Pancreas (tissue), 10 donors: ENCODE measurements at regions not wholly inside any gene's neighbourhood (a gene's known extent, or its start where the extent isn't known, plus 50 kb on each side); places are given as distances from the start of the nearest gene placed in this dataset.

Experiments used
- ATAC-seq, 4 donors: fragments of 200-7000 bp; cut with Tn5 transposase; one replicate each; pipeline versions ENCODE4 v1.8.0 to v1.9.1; 2020; ENCODE audit warnings: mild to moderate bottlenecking in 4 of 4, moderate library complexity in 4 of 4
- DNase-seq, 6 donors: peaks; one replicate each; pipeline ENCODE4 v3.0.0-alpha.2; 2020
- FAIRE-seq: peaks from 2 replicates; lab custom pipeline; 2012; peaks lifted over from hg19 to GRCh38; lab: Jason Lieb, UNC
- H3K27ac ChIP-seq, 4 donors: fragments of 200-600 bp; sonication (generic); 1 replicate in 3 of 4; 2 replicates in 1 of 4; pipeline versions ENCODE4 v1.5.0 to v1.8.0; 2020
- H3K27me3 ChIP-seq, 4 donors: fragments of 200-600 bp; one replicate each; pipeline ENCODE4 v1.8.0; 2021
- H3K36me3 ChIP-seq, 3 donors: fragments of 200-600 bp; sonication (generic) in 1 of 3; one replicate each; pipeline versions ENCODE4 v1.5.0 to v1.8.0; 2020 to 2021
- H3K4me1 ChIP-seq, 3 donors: fragments of 200-600 bp; one replicate each; pipeline ENCODE4 v1.8.0; 2021
- H3K4me3 ChIP-seq, 4 donors: fragments of 200-600 bp; sonication (generic) in 2 of 4; one replicate each; pipeline versions ENCODE4 v1.5.0 to v1.8.0; 2020 to 2021
- H3K9me3 ChIP-seq, 4 donors: fragments of 200-600 bp; one replicate each; pipeline ENCODE4 v1.8.0; 2021
- CTCF ChIP-seq, 4 donors: fragments of 200-600 bp; sonication (generic) in 3 of 4; IDR thresholded peaks; one replicate each; pipeline versions ENCODE4 v1.5.0 to v1.8.0; 2021; ENCODE audit warnings: antibody characterized with exemption in 4 of 4
- WGBS, 2 donors: extraction: QIAGEN DNeasy Blood & Tissue Kit; methylation state at CpG; one replicate each; pipeline ENCODE4 v1.1.7; 2013; 5-methylcytosine and 5-hydroxymethylcytosine counted together
- intact Hi-C, 3 donors: fragments of 100-400 bp; cut with DNase I; formaldehyde crosslinking; loops; one replicate each; pipeline versions ENCODE4 v1.11.1 to v1.14.2; 2022
- donor health status: healthy with polysubstance abuse.
- donor health status: DM: no; HTN: no; CAD: no; lungs with moderate emphysema.
- donor health status: DM: no; HTN: no; CAD: no.
- donor health status: control.
- donor health status: control.
- donor health status: Bipolar disorder and iron deficiency.
- donor health status: DM: yes; HTN: yes; CAD: no.
- donor health status: DM: no; HTN: no; CAD: no.
- donor health status: DM: no; HTN: no; CAD: no.
- donor health status: DM: yes; HTN: yes; CAD: no.

GRCh38 chr5:74934949-74935751 is 69.0 kb upstream of the FAM169A start:
- DNase-seq (peak in 3 of 6 donors; percentile 44 to 58 (median 58)), ATAC-seq (peak; percentile 90 to 93 (median 92)), FAIRE-seq (no peak)
- Histone ChIP-seq H3K27me3 (no peaks in the 10 kb centered on the region), H3K9me3 (no peaks in the 10 kb centered on the region), H3K4me1 (peaks cover 0 to 8% (median 3%) of the 10 kb centered on the region in 3 donors), H3K4me3 (peak overlapping the region in 1 of 4 donors; percentile 3), H3K36me3 (no peaks in the 10 kb centered on the region), H3K27ac (peak overlapping the region in 3 of 4 donors; percentile 0 to 77 (median 69))
- peak; percentile 23 to 41 (median 38) for TF ChIP-seq CTCF (IDR thresholded peaks at IDR 0.05)
- intact Hi-C loops: no loop called here
- 40 to 41% methylated on average over 9 of the region's 9 CpGs for WGBS, 2 donors

DNA sequence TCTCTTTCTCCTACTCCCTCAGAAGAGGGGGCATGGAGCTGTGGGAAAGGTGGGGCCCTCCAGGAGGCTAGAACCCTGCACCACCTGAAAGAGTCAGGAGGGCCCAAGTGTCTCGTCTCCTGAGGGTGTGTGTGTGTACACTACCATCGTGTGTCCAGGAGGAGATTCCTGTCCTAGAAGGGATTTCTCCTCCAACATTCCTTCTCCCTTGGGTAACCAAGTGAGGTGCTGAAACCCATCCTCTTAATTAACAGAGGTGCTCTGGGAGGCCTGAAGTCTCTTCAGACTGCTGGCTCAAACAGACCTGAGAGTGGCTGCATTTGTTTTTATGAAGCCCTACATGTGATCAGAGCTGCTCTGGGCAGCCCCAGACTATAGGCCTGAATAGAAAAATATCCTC is 61.1 kb upstream of the FAM169A start:
- H3K4me1 ChIP-seq: no peaks in the 10 kb centered on the region
- no peak overlapping the region for H3K4me3 ChIP-seq
- WGBS, 2 donors: 67 to 74% methylated on average over 2 of the region's 2 CpGs
- no peak for FAIRE-seq
- H3K36me3 ChIP-seq: no peaks in the 10 kb centered on the region
- TF ChIP-seq CTCF (IDR thresholded peaks at IDR 0.05): no peak
- H3K27ac ChIP-seq: no peak overlapping the region
- ATAC-seq: no peak
- H3K27me3 ChIP-seq: no peaks in the 10 kb centered on the region
- H3K9me3 ChIP-seq: no peaks in the 10 kb centered on the region
- intact Hi-C loops: loop anchor here in 1 of 3 donors (10.0 kb wide), 1 partner anchor 337 kb away; no protein-coding TSS in a partner anchor
- DNase-seq: no peak

DNA sequence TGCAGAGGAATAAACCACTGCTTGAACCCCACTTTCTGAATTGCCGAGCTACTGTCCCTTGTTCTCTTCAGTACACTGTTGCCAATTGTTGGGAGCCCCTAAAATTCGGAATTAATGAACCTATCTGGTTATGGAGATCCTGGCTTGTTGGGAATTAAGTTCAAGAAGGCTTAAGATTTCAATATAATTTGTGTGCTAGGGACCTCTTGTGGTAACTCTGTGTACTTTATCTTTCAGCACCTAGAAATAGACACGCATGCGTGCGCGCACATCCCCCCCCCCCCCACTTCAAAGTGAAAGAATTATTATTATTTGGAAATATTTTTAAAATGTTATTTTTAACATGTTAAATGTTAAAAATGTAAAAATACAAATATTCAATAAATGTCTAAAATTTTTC is 53.3 kb upstream of the FAM169A start:
- H3K27ac ChIP-seq: no peak overlapping the region
- WGBS, 2 donors: 4 to 6% methylated on average over 6 of the region's 6 CpGs
- no peak overlapping the region for H3K4me3 ChIP-seq
- no peaks in the 10 kb centered on the region for H3K4me1 ChIP-seq
- H3K36me3 ChIP-seq: no peaks in the 10 kb centered on the region
- intact Hi-C loops: loop anchor here in 1 of 3 donors (10.0 kb wide), 1 partner anchor 245 kb away; no protein-coding TSS in a partner anchor
- no peak for DNase-seq
- peak; percentile 8 to 32 (median 15) for TF ChIP-seq CTCF (IDR thresholded peaks at IDR 0.05)
- no peaks in the 10 kb centered on the region for H3K27me3 ChIP-seq
- FAIRE-seq: peak; percentile 37
- H3K9me3 ChIP-seq: no peaks in the 10 kb centered on the region
- ATAC-seq: peak; percentile 55 to 81 (median 76)

GRCh38 chr5:74919041-74919440 is 52.9 kb upstream of the FAM169A start:
- Histone ChIP-seq H3K27ac (no peak overlapping the region), H3K4me3 (no peak overlapping the region), H3K36me3 (no peaks in the 10 kb centered on the region), H3K4me1 (no peaks in the 10 kb centered on the region), H3K27me3 (no peaks in the 10 kb centered on the region), H3K9me3 (no peaks in the 10 kb centered on the region)
- no peak for ATAC-seq
- WGBS, 2 donors: 70 to 77% methylated on average over 4 of the region's 4 CpGs
- no peak for DNase-seq
- intact Hi-C loops: loop anchor here in 1 of 3 donors (10.0 kb wide), 1 partner anchor 244 kb away; no protein-coding TSS in a partner anchor
- no peak for FAIRE-seq
- no peak for TF ChIP-seq CTCF (IDR thresholded peaks at IDR 0.05)

DNA sequence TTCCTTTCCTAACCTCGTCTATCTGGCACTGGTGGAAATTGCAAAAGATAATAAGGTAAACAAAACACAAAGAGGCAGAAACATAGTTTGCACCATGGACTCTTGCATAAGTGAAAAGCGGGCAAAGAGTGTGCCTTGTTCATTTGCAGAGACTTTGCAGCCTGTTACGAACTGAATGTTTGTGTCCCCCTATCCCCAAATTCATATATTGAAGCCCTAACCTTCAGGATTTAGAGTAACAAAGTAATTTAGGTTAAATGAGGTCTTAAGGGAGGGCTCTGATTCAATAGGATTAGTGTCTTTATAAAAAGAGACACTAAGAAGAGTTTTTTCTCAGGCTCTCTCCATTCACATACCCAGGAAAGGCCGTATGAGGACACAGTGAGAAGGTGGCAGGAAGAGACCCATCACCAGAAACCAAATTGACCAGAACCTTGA is 52.1 kb upstream of the FAM169A start:
- no peak for ATAC-seq

More for the DNA sequence above, 52.1 kb upstream of the FAM169A start:
- 73 to 76% methylated on average over 4 of the region's 4 CpGs for WGBS, 2 donors
- intact Hi-C loops: loop anchor here in 1 of 3 donors (10.0 kb wide), 1 partner anchor 243 kb away; no protein-coding TSS in a partner anchor
- H3K36me3 ChIP-seq: no peaks in the 10 kb centered on the region
- FAIRE-seq (no peak), DNase-seq (no peak)
- H3K4me1 ChIP-seq: no peaks in the 10 kb centered on the region
- H3K9me3 ChIP-seq: no peaks in the 10 kb centered on the region
- no peak for TF ChIP-seq CTCF (IDR thresholded peaks at IDR 0.05)
- H3K27me3 ChIP-seq: no peaks in the 10 kb centered on the region
- H3K27ac ChIP-seq: no peak overlapping the region
- H3K4me3 ChIP-seq: no peak overlapping the region
